ENCODE measurements at regions not wholly inside any gene's neighbourhood (a gene's known extent, or its start where the extent isn't known, plus 50 kb on each side); places are given as distances from the start of the nearest gene placed in this dataset.

DNA sequence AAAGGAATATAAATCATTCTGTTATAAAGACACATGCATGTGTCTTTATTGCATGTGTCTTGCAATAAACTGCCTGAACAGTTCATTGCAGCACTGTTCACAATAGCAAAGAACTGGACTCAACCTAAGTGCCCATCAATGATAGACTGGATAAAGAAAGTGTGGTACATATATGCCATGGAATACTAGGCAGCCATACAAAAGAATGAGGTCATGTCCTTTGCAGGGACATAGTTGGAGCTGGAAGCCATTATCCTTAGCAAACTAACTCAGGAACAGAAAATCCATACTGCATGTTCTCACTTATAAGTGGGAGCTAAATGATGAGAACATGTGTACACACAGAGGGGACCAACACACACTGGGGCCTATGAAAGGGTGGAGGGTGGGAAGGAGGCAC, 63.7 kb upstream of the CHD1 start:
- TF ChIP-seq, protein P1, sequence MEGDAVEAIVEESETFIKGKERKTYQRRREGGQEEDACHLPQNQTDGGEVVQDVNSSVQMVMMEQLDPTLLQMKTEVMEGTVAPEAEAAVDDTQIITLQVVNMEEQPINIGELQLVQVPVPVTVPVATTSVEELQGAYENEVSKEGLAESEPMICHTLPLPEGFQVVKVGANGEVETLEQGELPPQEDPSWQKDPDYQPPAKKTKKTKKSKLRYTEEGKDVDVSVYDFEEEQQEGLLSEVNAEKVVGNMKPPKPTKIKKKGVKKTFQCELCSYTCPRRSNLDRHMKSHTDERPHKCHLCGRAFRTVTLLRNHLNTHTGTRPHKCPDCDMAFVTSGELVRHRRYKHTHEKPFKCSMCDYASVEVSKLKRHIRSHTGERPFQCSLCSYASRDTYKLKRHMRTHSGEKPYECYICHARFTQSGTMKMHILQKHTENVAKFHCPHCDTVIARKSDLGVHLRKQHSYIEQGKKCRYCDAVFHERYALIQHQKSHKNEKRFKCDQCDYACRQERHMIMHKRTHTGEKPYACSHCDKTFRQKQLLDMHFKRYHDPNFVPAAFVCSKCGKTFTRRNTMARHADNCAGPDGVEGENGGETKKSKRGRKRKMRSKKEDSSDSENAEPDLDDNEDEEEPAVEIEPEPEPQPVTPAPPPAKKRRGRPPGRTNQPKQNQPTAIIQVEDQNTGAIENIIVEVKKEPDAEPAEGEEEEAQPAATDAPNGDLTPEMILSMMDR (IDR thresholded peaks at IDR 0.05) = no peak
- TF ChIP-seq POLR2A (IDR thresholded peaks at IDR 0.05) = no peak
